ENCODE measurements at regions not wholly inside any gene's neighbourhood (a gene's known extent, or its start where the extent isn't known, plus 50 kb on each side); places are given as distances from the start of the nearest gene placed in this dataset.

- DNase-seq (ENCODE audit: low read depth in 2 of 2): no peak
- TF ChIP-seq EZH2 (IDR thresholded peaks at IDR 0.05; ENCODE audit: low read length, missing control alignments) (no peak), CTCF (conservative IDR thresholded peaks at IDR 0.05 in 1 of 2, IDR thresholded peaks at IDR 0.05 in 1 of 2; ENCODE audit: low read depth in 1 of 2, low read length in 2 of 2) (no peak)
- Histone ChIP-seq H3K27ac (ENCODE audit: insufficient read depth, low read length) (no peak overlapping the region), H3K4me2 (ENCODE audit: extremely low read depth, insufficient read depth, low read length) (no peak overlapping the region), H3K4me3 (replicated peaks in 1 of 4; ENCODE audit: control extremely low read depth in 1 of 4, insufficient read depth in 1 of 4, low read depth in 3 of 4, low read length in 4 of 4) (no peak overlapping the region), H3K4me1 (ENCODE audit: control insufficient read depth, extremely low read depth, insufficient read depth, low read length) (no peaks in the 10 kb centered on the region), H2AFZ (ENCODE audit: low read length) (no peak overlapping the region), H4K20me1 (ENCODE audit: control insufficient read depth, extremely low read depth, insufficient read depth, low read length) (no peaks in the 10 kb centered on the region), H3K27me3 (ENCODE audit: control insufficient read depth, insufficient read depth, low read length) (no peaks in the 10 kb centered on the region), H3K9me3 (ENCODE audit: control insufficient read depth, insufficient read depth, low read depth, low read length) (no peaks in the 10 kb centered on the region), H3K79me2 (ENCODE audit: control insufficient read depth, insufficient read depth, low read length) (no peaks in the 10 kb centered on the region), H3K36me3 (ENCODE audit: control insufficient read depth, insufficient read depth, low read length) (no peaks in the 10 kb centered on the region), H3K9ac (ENCODE audit: insufficient read depth, low read length) (no peak overlapping the region)
Measured at GRCh38 chr10:47198221-47198620, 101.8 kb upstream of the GDF10 start.

- H3K4me2 ChIP-seq (ENCODE audit: extremely low read depth, insufficient read depth, low read length): no peak overlapping the region
- no peaks in the 10 kb centered on the region for H4K20me1 ChIP-seq (ENCODE audit: control insufficient read depth, extremely low read depth, insufficient read depth, low read length)
- no peak overlapping the region for H2AFZ ChIP-seq (ENCODE audit: low read length)
- no peak overlapping the region for H3K27ac ChIP-seq (ENCODE audit: insufficient read depth, low read length)
- H3K27me3 ChIP-seq (ENCODE audit: control insufficient read depth, insufficient read depth, low read length): no peaks in the 10 kb centered on the region
- no peaks in the 10 kb centered on the region for H3K79me2 ChIP-seq (ENCODE audit: control insufficient read depth, insufficient read depth, low read length)
- H3K36me3 ChIP-seq (ENCODE audit: control insufficient read depth, insufficient read depth, low read length): no peaks in the 10 kb centered on the region
- H3K9ac ChIP-seq (ENCODE audit: insufficient read depth, low read length): no peak overlapping the region
- no peaks in the 10 kb centered on the region for H3K9me3 ChIP-seq (ENCODE audit: control insufficient read depth, insufficient read depth, low read depth, low read length)
- TF ChIP-seq EZH2 (IDR thresholded peaks at IDR 0.05; ENCODE audit: low read length, missing control alignments) (no peak), CTCF (conservative IDR thresholded peaks at IDR 0.05 in 1 of 2, IDR thresholded peaks at IDR 0.05 in 1 of 2; ENCODE audit: low read depth in 1 of 2, low read length in 2 of 2) (no peak)
- H3K4me3 ChIP-seq (replicated peaks in 1 of 4; ENCODE audit: control extremely low read depth in 1 of 4, insufficient read depth in 1 of 4, low read depth in 3 of 4, low read length in 4 of 4): no peak overlapping the region
- DNase-seq (ENCODE audit: low read depth in 2 of 2): no peak
- H3K4me1 ChIP-seq (ENCODE audit: control insufficient read depth, extremely low read depth, insufficient read depth, low read length): no peaks in the 10 kb centered on the region
Measured at GRCh38 chr10:47205192-47205591, 94.8 kb upstream of the GDF10 start.

GRCh38 chr10:47206449-47207280 lies 93.3 kb upstream of the GDF10 start:
- no peaks in the 10 kb centered on the region for H3K27me3 ChIP-seq (ENCODE audit: control insufficient read depth, insufficient read depth, low read length)
- H2AFZ ChIP-seq (ENCODE audit: low read length): no peak overlapping the region
- no peak overlapping the region for H3K4me2 ChIP-seq (ENCODE audit: extremely low read depth, insufficient read depth, low read length)
- no peak overlapping the region for H3K27ac ChIP-seq (ENCODE audit: insufficient read depth, low read length)
- no peaks in the 10 kb centered on the region for H3K4me1 ChIP-seq (ENCODE audit: control insufficient read depth, extremely low read depth, insufficient read depth, low read length)
- H3K4me3 ChIP-seq (replicated peaks in 1 of 4; ENCODE audit: control extremely low read depth in 1 of 4, insufficient read depth in 1 of 4, low read depth in 3 of 4, low read length in 4 of 4): no peak overlapping the region
- no peaks in the 10 kb centered on the region for H3K36me3 ChIP-seq (ENCODE audit: control insufficient read depth, insufficient read depth, low read length)
- H3K79me2 ChIP-seq (ENCODE audit: control insufficient read depth, insufficient read depth, low read length): no peaks in the 10 kb centered on the region
- no peak for TF ChIP-seq CTCF (conservative IDR thresholded peaks at IDR 0.05 in 1 of 2, IDR thresholded peaks at IDR 0.05 in 1 of 2; ENCODE audit: low read depth in 1 of 2, low read length in 2 of 2)
- no peak for TF ChIP-seq EZH2 (IDR thresholded peaks at IDR 0.05; ENCODE audit: low read length, missing control alignments)
- H3K9ac ChIP-seq (ENCODE audit: insufficient read depth, low read length): no peak overlapping the region
- no peaks in the 10 kb centered on the region for H4K20me1 ChIP-seq (ENCODE audit: control insufficient read depth, extremely low read depth, insufficient read depth, low read length)
- H3K9me3 ChIP-seq (ENCODE audit: control insufficient read depth, insufficient read depth, low read depth, low read length): no peaks in the 10 kb centered on the region
- DNase-seq (ENCODE audit: low read depth in 2 of 2): peak in 1 of 2 donors; percentile 32

Measured in fibroblast of lung (primary cell).